Lung (tissue), 11 donors: ENCODE measurements at regions not wholly inside any gene's neighbourhood (a gene's known extent, or its start where the extent isn't known, plus 50 kb on each side); places are given as distances from the start of the nearest gene placed in this dataset.
"Not testable (repeated sequence)": the region's sequence is repeated elsewhere in the genome, so short reads cannot be mapped to it uniquely, and the experiment has no call there.

Experiments
- ATAC-seq: fragments of 200-7000 bp; cut with Tn5 transposase; one replicate; pipeline ENCODE4 v1.9.1; 2020; ENCODE audit warnings: moderate number of reproducible peaks; ENCODE audit not compliant: insufficient read depth, low FRiP score
- DNase-seq, 3 donors: peaks; one replicate each; pipeline ENCODE4 v3.0.0-alpha.2; 2013 to 2017
- H3K27ac ChIP-seq, 2 donors: one replicate each; pipeline ENCODE4 v1.5.1; 2013; ENCODE audit warnings: mild to moderate bottlenecking in 2 of 2, moderate library complexity in 2 of 2, control low read depth in 1 of 2, inconsistent platforms in 1 of 2, low read depth in 1 of 2, low read length in 1 of 2
- H3K27me3 ChIP-seq, 3 donors: one replicate each; pipeline ENCODE4 v1.5.1; 2013; ENCODE audit warnings: low read length in 2 of 3; ENCODE audit not compliant: control insufficient read depth in 3 of 3, insufficient read depth in 3 of 3
- H3K36me3 ChIP-seq, 4 donors: one replicate each; pipeline ENCODE4 v1.5.1; 2013; ENCODE audit warnings: low read length in 4 of 4, mild to moderate bottlenecking in 1 of 4, moderate library complexity in 1 of 4; ENCODE audit not compliant: control insufficient read depth in 4 of 4, insufficient read depth in 4 of 4
- H3K4me1 ChIP-seq, 5 donors: one replicate each; pipeline ENCODE4 v1.5.1; 2013; ENCODE audit warnings: low read length in 5 of 5, mild to moderate bottlenecking in 2 of 5, moderate library complexity in 1 of 5; ENCODE audit not compliant: control insufficient read depth in 5 of 5, insufficient read depth in 5 of 5
- H3K4me3 ChIP-seq: one replicate; pipeline ENCODE4 v1.5.1; 2013; ENCODE audit warnings: mild to moderate bottlenecking, control low read depth, moderate library complexity
- H3K9ac ChIP-seq, 2 donors: one replicate each; pipeline ENCODE4 v1.5.1; 2013; ENCODE audit warnings: low read length in 2 of 2, control low read depth in 1 of 2; ENCODE audit not compliant: insufficient read depth in 1 of 2
- H3K9me3 ChIP-seq, 4 donors: one replicate each; pipeline ENCODE4 v1.5.1; 2013; ENCODE audit warnings: low read length in 3 of 4, mild to moderate bottlenecking in 1 of 4, moderate library complexity in 1 of 4; ENCODE audit not compliant: control insufficient read depth in 4 of 4, insufficient read depth in 3 of 4
- CTCF ChIP-seq: IDR thresholded peaks from 2 replicates; pipeline ENCODE4 v1.5.1; 2012; ENCODE audit warnings: mild to moderate bottlenecking; ENCODE audit errors: control extremely low read depth, extremely low read depth
- WGBS, 2 donors: extraction: QIAGEN DNeasy Blood & Tissue Kit; methylation state at CpG; one replicate each; pipeline ENCODE4 v1.1.7; 2013; 5-methylcytosine and 5-hydroxymethylcytosine counted together
- donor health status: control.
- donor health status: control.
- donor health status: Bipolar disorder and iron deficiency.
- donor health status: healthy.
- donor health status: DM: yes; HTN: yes; CAD: no.

GRCh38 chr16:60357876-60358522 lies 1623.9 kb upstream of the GOT2 start:
- ATAC-seq, H3K27ac ChIP-seq, H3K27me3 ChIP-seq, H3K4me1 ChIP-seq, H3K36me3 ChIP-seq, H3K9ac ChIP-seq, H3K9me3 ChIP-seq, DNase-seq, H3K4me3 ChIP-seq: not testable (repeated sequence)
- 91 to 93% methylated on average over 29 of the region's 29 CpGs for WGBS, 2 donors

- no peaks in the 10 kb centered on the region for H3K4me1 ChIP-seq
These were observed 1612.1 kb upstream of the GOT2 start for GRCh38 chr16:60346256-60346655.

GRCh38 chr16:60337671-60338070 lies 1603.6 kb upstream of the GOT2 start:
- ATAC-seq (no peak), DNase-seq (no peak)
- no peak for TF ChIP-seq CTCF
- WGBS, 2 donors, result 71 to 82% methylated on average over 4 of the region's 4 CpGs
- Histone ChIP-seq H3K27me3 (no peaks in the 10 kb centered on the region), H3K4me3 (no peak overlapping the region), H3K36me3 (no peaks in the 10 kb centered on the region), H3K4me1 (no peaks in the 10 kb centered on the region), H3K9ac (no peak overlapping the region), H3K9me3 (peaks cover 0 to under 1% (median 0%) of the 10 kb centered on the region in 4 donors), H3K27ac (no peak overlapping the region)

More at GRCh38 chr16:60346256-60346655, 1612.1 kb upstream of the GOT2 start:
- H3K9me3 ChIP-seq, result no peaks in the 10 kb centered on the region
- no peak overlapping the region for H3K27ac ChIP-seq
- no peak for ATAC-seq
- H3K36me3 ChIP-seq, result no peaks in the 10 kb centered on the region
- no peaks in the 10 kb centered on the region for H3K27me3 ChIP-seq
- H3K4me3 ChIP-seq, result no peak overlapping the region
- 88 to 89% methylated on average over 1 of the region's 1 CpG for WGBS, 2 donors
- no peak for TF ChIP-seq CTCF
- H3K9ac ChIP-seq, result no peak overlapping the region
- no peak for DNase-seq

GRCh38 chr16:60331168-60331567 lies 1597.1 kb upstream of the GOT2 start:
- Histone ChIP-seq H3K4me1 (peaks cover 0 to 8% (median 3%) of the 10 kb centered on the region in 5 donors), H3K9me3 (peaks cover 0 to 3% (median 0%) of the 10 kb centered on the region in 4 donors), H3K27me3 (no peaks in the 10 kb centered on the region), H3K27ac (no peak overlapping the region), H3K36me3 (no peaks in the 10 kb centered on the region), H3K9ac (no peak overlapping the region), H3K4me3 (no peak overlapping the region)
- DNase-seq, result no peak
- TF ChIP-seq CTCF, result no peak
- 43 to 45% methylated on average over 2 of the region's 2 CpGs for WGBS, 2 donors
- no peak for ATAC-seq
